Kidney (tissue), 13 donors: ENCODE measurements at regions not wholly inside any gene's neighbourhood (a gene's known extent, or its start where the extent isn't known, plus 50 kb on each side); places are given as distances from the start of the nearest gene placed in this dataset.

Experiments
- DNase-seq, 5 donors: peaks; one replicate each; pipeline ENCODE4 v3.0.0-alpha.2; 2013 to 2020
- FAIRE-seq: peaks from 2 replicates; lab custom pipeline; 2012; peaks lifted over from hg19 to GRCh38; lab: Jason Lieb, UNC
- H3K27ac ChIP-seq, 2 donors: one replicate each; pipeline ENCODE4 v1.7.0; 2013; ENCODE audit warnings: low read depth in 2 of 2, low read length in 2 of 2, inconsistent platforms in 1 of 2
- H3K27me3 ChIP-seq: one replicate; pipeline ENCODE4 v1.7.1; 2013; ENCODE audit warnings: low read length, inconsistent platforms; ENCODE audit not compliant: control insufficient read depth, insufficient read depth
- H3K36me3 ChIP-seq, 3 donors: one replicate each; pipeline versions ENCODE4 v1.7.0 to v1.7.1; 2013; ENCODE audit warnings: low read length in 3 of 3, control low read depth in 1 of 3, inconsistent platforms in 1 of 3; ENCODE audit not compliant: insufficient read depth in 3 of 3, control insufficient read depth in 2 of 3
- H3K4me1 ChIP-seq, 3 donors: one replicate each; pipeline versions ENCODE4 v1.7.0 to v1.7.1; 2013; ENCODE audit warnings: low read length in 3 of 3, inconsistent platforms in 1 of 3, low read depth in 1 of 3; ENCODE audit not compliant: control insufficient read depth in 2 of 3, insufficient read depth in 2 of 3
- H3K4me3 ChIP-seq, 3 donors: one replicate each; pipeline versions ENCODE4 v1.7.0 to v1.8.1; 2013; ENCODE audit warnings: low read length in 3 of 3, control low read depth in 1 of 3, inconsistent platforms in 1 of 3
- H3K9ac ChIP-seq, 3 donors: one replicate each; pipeline versions ENCODE4 v1.7.0 to v1.7.1; 2013; ENCODE audit warnings: low read length in 3 of 3, control low read depth in 1 of 3, inconsistent platforms in 1 of 3
- H3K9me3 ChIP-seq, 3 donors: one replicate each; pipeline versions ENCODE4 v1.7.0 to v1.7.1; 2013; ENCODE audit warnings: low read length in 3 of 3, control low read depth in 1 of 3, inconsistent platforms in 1 of 3; ENCODE audit not compliant: control insufficient read depth in 2 of 3, insufficient read depth in 1 of 3
- intact Hi-C: fragments of 100-400 bp; cut with DNase I; formaldehyde crosslinking; loops from one replicate; pipeline ENCODE4 v1.11.1; 2022
- TF ChIP-seq, protein P1 (sequence below): IDR thresholded peaks from 3 replicates; pipeline ENCODE4 v1.5.1; 2012; ENCODE audit warnings: mild to moderate bottlenecking, moderate library complexity, borderline replicate concordance; ENCODE audit not compliant: insufficient read depth; ENCODE audit errors: extremely low read depth
- donor health status: control.
- donor health status: control.
- donor health status: control.
- donor health status: control.
- donor health status: control.
- donor health status: DM: yes; HTN: yes; CAD: no.
- donor health status: Normal renal cell carcinoma (clear cell type).

DNA sequence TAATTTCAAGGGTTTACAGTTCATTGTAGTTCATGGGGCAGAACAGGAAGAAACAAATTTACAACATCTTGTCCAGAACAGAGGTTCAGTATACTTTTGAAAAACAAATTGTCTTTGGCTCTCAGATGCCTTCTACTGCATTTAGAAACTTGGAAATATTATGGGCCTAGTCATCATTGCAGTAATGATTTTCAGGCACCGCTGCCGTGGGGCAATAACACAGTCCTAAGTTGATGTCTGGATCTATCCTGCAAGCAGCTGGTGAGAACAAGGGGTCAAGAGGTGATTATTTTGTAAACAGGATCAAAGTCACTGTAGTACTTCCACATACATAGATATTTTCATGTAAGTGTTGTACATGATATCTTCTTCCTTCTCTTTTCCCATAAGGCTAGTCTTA is 82.5 kb upstream of the CAST start:
- no peak for FAIRE-seq
- H3K4me3 ChIP-seq, result no peak overlapping the region
- TF ChIP-seq, protein P1, sequence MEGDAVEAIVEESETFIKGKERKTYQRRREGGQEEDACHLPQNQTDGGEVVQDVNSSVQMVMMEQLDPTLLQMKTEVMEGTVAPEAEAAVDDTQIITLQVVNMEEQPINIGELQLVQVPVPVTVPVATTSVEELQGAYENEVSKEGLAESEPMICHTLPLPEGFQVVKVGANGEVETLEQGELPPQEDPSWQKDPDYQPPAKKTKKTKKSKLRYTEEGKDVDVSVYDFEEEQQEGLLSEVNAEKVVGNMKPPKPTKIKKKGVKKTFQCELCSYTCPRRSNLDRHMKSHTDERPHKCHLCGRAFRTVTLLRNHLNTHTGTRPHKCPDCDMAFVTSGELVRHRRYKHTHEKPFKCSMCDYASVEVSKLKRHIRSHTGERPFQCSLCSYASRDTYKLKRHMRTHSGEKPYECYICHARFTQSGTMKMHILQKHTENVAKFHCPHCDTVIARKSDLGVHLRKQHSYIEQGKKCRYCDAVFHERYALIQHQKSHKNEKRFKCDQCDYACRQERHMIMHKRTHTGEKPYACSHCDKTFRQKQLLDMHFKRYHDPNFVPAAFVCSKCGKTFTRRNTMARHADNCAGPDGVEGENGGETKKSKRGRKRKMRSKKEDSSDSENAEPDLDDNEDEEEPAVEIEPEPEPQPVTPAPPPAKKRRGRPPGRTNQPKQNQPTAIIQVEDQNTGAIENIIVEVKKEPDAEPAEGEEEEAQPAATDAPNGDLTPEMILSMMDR, result no peak
- intact Hi-C loops, result no loop called here
- H3K9ac ChIP-seq, result no peak overlapping the region
- no peaks in the 10 kb centered on the region for H3K9me3 ChIP-seq
- no peaks in the 10 kb centered on the region for H3K4me1 ChIP-seq
- H3K27me3 ChIP-seq, result no peaks in the 10 kb centered on the region
- no peaks in the 10 kb centered on the region for H3K36me3 ChIP-seq
- no peak for DNase-seq
- no peak overlapping the region for H3K27ac ChIP-seq

DNA sequence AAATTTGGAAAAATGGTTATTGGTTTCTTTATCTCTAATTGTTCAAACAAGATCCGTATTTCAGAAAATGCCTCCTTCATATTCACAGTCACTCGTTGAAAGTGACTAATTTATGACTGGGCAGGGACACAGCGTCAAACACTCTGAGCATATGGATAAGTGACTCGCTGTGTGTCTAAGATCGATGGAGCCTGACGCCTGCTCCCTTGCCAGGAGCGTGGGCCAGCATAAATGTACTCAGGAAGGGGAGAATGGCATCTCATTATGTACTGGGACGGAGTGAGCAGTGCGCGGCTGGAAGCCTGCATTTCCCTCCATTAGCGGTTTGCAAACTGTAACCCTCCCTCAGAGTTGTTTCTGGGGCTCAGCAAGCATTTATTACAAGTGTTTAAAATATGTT is 79.8 kb upstream of the CAST start:
- Histone ChIP-seq H3K4me3 (no peak overlapping the region), H3K27ac (no peak overlapping the region), H3K36me3 (no peaks in the 10 kb centered on the region), H3K9me3 (no peaks in the 10 kb centered on the region), H3K27me3 (no peaks in the 10 kb centered on the region), H3K4me1 (no peaks in the 10 kb centered on the region), H3K9ac (no peak overlapping the region)
- FAIRE-seq (no peak), DNase-seq (peak; percentile 65 to 89 (median 78))
- intact Hi-C loops, result no loop called here
- TF ChIP-seq, protein P1, result no peak

DNA sequence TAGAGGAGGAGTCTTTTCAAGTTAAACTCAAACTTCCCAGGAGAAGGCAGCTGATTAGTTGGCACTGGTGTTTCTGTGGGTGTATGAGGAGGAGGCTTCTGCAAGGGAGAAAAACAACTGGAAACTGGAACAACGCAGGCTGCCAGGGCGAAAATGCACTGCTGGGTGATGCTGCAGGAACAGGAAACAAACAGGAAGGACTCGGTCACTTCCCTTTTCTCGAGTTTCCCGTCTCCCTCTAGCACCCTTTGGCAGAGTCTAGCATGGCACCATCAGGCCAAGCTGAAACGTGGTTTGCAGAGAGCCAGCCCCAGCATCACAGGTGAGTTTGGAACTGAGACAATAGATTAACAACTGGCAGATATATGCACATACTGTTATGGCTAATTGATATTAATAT is 77.5 kb upstream of the CAST start:
- Histone ChIP-seq H3K4me1 (no peaks in the 10 kb centered on the region), H3K27ac (no peak overlapping the region), H3K9me3 (no peaks in the 10 kb centered on the region), H3K4me3 (no peak overlapping the region), H3K9ac (no peak overlapping the region), H3K27me3 (no peaks in the 10 kb centered on the region), H3K36me3 (no peaks in the 10 kb centered on the region)
- no peak for DNase-seq
- TF ChIP-seq, protein P1, result no peak
- no peak for FAIRE-seq
- intact Hi-C loops, result no loop called here

DNA sequence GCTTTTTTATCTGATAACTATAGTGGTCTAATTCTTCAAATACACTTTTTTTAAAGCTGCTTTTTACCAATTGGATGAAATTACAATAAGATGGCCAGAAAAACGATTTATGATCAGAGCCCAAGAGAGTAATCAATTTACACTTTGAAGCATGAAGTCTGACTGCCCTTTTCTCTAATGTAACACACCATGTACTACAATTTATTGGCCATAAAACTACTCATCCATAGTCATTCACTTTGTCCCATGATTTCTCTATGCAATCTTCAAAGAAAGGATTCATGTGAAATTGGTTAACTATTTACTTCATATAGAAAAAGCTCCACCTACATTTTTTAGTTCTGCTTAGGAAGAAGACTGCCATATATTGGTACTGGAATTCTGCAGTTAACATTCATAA is 73.6 kb upstream of the CAST start:
- peak in 2 of 5 donors; percentile 29 to 45 for DNase-seq
- TF ChIP-seq, protein P1, result no peak
- H3K4me3 ChIP-seq, result no peak overlapping the region
- H3K27me3 ChIP-seq, result no peaks in the 10 kb centered on the region
- FAIRE-seq, result no peak
- no peaks in the 10 kb centered on the region for H3K36me3 ChIP-seq
- no peaks in the 10 kb centered on the region for H3K9me3 ChIP-seq
- no peak overlapping the region for H3K9ac ChIP-seq
- no peaks in the 10 kb centered on the region for H3K4me1 ChIP-seq
- intact Hi-C loops, result no loop called here
- no peak overlapping the region for H3K27ac ChIP-seq
